ENCODE measurements at regions not wholly inside any gene's neighbourhood (a gene's known extent, or its start where the extent isn't known, plus 50 kb on each side); places are given as distances from the start of the nearest gene placed in this dataset.

- Histone ChIP-seq H3K36me3 (replicated peaks in 1 of 2; ENCODE audit: control insufficient read depth in 1 of 2, insufficient read depth in 2 of 2, low read length in 2 of 2) (no peaks in the 10 kb centered on the region), H4K20me1 (ENCODE audit: insufficient read depth, low read length) (no peaks in the 10 kb centered on the region), H3K9ac (ENCODE audit: insufficient read depth, low read depth, low read length) (no peak overlapping the region), H2AFZ (ENCODE audit: low read length) (no peak overlapping the region), H3K4me1 (ENCODE audit: insufficient read depth, low read length) (peaks cover 26% of the 10 kb centered on the region), H3K27me3 (ENCODE audit: control insufficient read depth in 1 of 2, insufficient read depth in 2 of 2, low read length in 2 of 2) (no peaks in the 10 kb centered on the region), H3K9me3 (ENCODE audit: low read length) (no peaks in the 10 kb centered on the region), H3K27ac (ENCODE audit: extremely low read length, insufficient read depth, low read length) (no peak overlapping the region), H3K79me2 (ENCODE audit: insufficient read depth, low read length) (no peaks in the 10 kb centered on the region), H3K4me2 (ENCODE audit: low read depth, low read length) (no peak overlapping the region), H3K4me3 (replicated peaks in 1 of 3; ENCODE audit: insufficient read depth in 1 of 3, low read depth in 2 of 3, low read length in 3 of 3) (no peak overlapping the region)
- WGBS (ENCODE audit: low lambda C conversion rate) = 96% methylated on average over 5 of the region's 5 CpGs
- POLR2A ChIA-PET = no interaction called here
- no peak for ATAC-seq
- intact Hi-C loops (cut with micrococcal nuclease; ENCODE audit: unreplicated experiment) (no loop called here), in situ Hi-C loops (cut with HindIII; ENCODE audit: extremely low pct_ligation_motif_present, low pct_unique_long_range_greater_than_20kb) (no loop called here)
- FAIRE-seq = no peak
- TF ChIP-seq ZHX1 (CRISPR knock-in tag; IDR thresholded peaks at IDR 0.05; ENCODE audit: low read depth) (no peak), ZNF136 (CRISPR knock-in tag; IDR thresholded peaks at IDR 0.05; ENCODE audit: low read depth) (no peak), ARID4A (CRISPR knock-in tag; IDR thresholded peaks at IDR 0.05; ENCODE audit: borderline replicate concordance) (no peak)
- CTCF ChIA-PET (ENCODE audit: low intra/inter-chr PET ratio, low total read pairs) = no interaction called here
- no peak for DNase-seq (ENCODE audit: low spot score)
- no TSS peak for BruUV-seq (replicated peaks)
These were observed 56.7 kb upstream of the USP1 start for GRCh38 chr1:62380181-62380580.
